GM10248 (cell line): ENCODE measurements at regions not wholly inside any gene's neighbourhood (a gene's known extent, or its start where the extent isn't known, plus 50 kb on each side); places are given as distances from the start of the nearest gene placed in this dataset.

Experiments
- CTCF ChIA-PET: fragments of 300-600 bp; sonication (Branson Sonifier 250); formaldehyde crosslinking; extraction: SDS; loops from one replicate; lab custom pipeline; 2021; ENCODE audit warnings: antibody characterized with exemption; lab: Yijun Ruan, JAX
- POLR2A ChIA-PET: fragments of 350-650 bp; sonication (Branson Sonifier 250); formaldehyde crosslinking; extraction: SDS; loops from one replicate; lab custom pipeline; 2020; ENCODE audit warnings: antibody characterized with exemption; lab: Yijun Ruan, JAX
- DNase-seq: peaks from one replicate; pipeline ENCODE4 v3.0.0; 2012; ENCODE audit errors: extremely low spot score
- TF ChIP-seq, protein P1 (sequence below): IDR thresholded peaks from 2 replicates; pipeline ENCODE4 v1.5.1; 2012; ENCODE audit warnings: mild to moderate bottlenecking, low read depth; ENCODE audit errors: extremely low read depth, missing control alignments, control extremely low read depth

DNA sequence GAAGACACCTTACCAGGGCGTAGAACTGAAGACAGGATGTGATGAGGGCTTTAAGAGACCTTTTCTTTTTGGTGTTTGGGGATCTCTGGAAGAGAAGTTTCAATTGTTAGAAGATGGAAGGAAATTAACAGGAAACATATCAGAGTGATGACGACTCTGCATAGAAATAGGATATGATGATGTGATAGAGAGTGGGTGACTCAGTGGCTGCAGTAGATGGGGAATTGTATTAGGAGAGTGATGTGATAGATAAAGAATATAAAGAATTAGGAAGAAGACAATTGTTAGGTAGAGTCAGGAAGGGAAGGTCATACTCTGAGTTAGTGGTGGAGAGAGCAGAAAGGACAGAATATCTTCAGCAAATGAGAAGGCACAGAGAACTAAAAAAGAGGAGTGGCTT, 593.9 kb downstream of the NYAP2 start:
- no peak for DNase-seq
- ChIA-PET CTCF (interaction anchor here (1.3 kb wide), 1 partner anchor 10 kb away, joined by 5 read pairs; no protein-coding TSS in a partner anchor), POLR2A (no interaction called here)
- TF ChIP-seq, protein P1, sequence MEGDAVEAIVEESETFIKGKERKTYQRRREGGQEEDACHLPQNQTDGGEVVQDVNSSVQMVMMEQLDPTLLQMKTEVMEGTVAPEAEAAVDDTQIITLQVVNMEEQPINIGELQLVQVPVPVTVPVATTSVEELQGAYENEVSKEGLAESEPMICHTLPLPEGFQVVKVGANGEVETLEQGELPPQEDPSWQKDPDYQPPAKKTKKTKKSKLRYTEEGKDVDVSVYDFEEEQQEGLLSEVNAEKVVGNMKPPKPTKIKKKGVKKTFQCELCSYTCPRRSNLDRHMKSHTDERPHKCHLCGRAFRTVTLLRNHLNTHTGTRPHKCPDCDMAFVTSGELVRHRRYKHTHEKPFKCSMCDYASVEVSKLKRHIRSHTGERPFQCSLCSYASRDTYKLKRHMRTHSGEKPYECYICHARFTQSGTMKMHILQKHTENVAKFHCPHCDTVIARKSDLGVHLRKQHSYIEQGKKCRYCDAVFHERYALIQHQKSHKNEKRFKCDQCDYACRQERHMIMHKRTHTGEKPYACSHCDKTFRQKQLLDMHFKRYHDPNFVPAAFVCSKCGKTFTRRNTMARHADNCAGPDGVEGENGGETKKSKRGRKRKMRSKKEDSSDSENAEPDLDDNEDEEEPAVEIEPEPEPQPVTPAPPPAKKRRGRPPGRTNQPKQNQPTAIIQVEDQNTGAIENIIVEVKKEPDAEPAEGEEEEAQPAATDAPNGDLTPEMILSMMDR: no peak

DNA sequence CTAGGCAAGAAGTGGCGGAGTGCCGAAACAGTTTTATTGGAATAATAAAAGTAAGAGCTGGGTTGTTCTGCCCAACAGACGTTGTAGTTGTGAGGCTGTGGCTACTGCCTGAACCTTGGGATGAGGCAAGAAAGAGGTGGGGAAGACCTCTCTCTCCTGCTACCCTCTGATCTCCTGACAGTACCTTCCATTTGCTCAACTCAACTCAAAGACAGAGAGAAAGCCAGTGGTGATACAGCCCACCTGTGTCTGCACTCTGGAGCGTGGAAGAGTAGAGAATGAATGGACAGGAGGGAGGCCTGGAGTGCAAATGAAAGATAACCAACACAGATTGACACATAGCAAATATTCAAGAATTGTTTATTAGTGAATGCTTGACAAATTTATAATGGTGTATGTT, 590.3 kb downstream of the NYAP2 start:
- CTCF ChIA-PET: no interaction called here
- DNase-seq: no peak
- TF ChIP-seq, protein P1: no peak
- POLR2A ChIA-PET: no interaction called here

DNA sequence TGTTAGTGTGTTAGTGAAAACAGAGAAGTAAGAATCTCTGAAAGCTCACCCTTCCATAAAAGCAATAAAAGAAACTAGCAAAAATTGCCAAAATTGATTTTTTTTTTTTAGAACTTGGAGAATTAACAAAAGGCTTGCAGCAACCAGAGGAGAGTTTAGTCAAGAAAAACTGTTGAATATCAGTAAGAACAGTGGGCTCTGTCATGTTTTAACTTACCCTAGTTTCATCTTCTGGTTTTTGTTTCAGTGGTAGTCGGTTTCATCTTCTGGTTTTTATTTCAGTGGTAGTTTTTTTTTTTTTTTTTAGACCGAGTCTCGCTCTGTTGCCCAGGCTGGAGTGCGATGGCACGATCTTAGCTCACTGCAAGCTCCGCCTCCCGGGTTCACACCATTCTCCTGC, 580.9 kb downstream of the NYAP2 start:
- POLR2A ChIA-PET: no interaction called here
- TF ChIP-seq, protein P1: no peak
- CTCF ChIA-PET: interaction anchor here (1.2 kb wide), 1 partner anchor 10 kb away, joined by 3 read pairs; no protein-coding TSS in a partner anchor
- DNase-seq: no peak

DNA sequence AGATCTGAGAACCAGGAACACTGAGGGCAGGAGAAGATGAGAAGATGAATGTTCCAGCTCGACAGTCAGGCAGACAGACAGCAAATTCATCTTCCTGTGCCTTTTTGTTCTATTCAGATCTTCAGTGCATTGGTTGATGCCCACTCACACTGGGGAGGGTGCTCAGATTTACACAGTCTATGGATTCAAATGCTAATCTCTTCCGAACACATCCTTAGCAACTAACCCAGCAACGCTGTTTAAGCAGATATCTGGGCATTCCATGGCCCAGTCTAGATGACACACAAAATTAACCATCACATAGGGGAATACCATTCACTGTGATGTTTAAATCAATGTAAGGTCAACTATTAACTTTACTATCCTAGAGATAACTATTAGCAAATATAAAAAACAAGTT, 571.9 kb downstream of the NYAP2 start:
- POLR2A ChIA-PET: no interaction called here
- TF ChIP-seq, protein P1: no peak
- DNase-seq: no peak

DNA sequence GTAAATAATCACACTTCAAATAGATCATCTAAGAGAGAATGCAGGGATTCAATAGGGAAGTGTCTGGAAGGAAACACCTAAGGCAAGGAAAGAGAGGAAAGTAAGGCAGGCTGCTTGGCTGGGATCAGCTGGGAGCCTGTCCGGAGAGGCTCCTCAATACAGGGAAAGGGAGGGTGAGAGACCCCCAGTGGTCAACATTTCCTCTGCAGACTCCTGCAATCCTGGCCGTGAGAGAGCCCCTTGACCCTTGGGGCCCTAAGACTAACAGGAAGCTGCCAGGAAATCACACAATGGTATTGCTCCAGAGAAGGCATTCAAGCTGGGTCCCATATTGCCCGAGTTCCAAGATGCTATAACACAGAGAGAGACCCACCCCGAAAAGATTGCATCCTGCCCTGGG, 549.4 kb downstream of the NYAP2 start:
- ChIA-PET CTCF (interaction anchor here (1.3 to 1.7 kb wide), 2 partner anchors 12 to 27 kb away, joined by 3 to 5 read pairs; no protein-coding TSS in a partner anchor), POLR2A (no interaction called here)
- DNase-seq: no peak
- TF ChIP-seq, protein P1: no peak

More for the DNA sequence above, 571.9 kb downstream of the NYAP2 start:
- CTCF ChIA-PET: interaction anchor here (1.4 kb wide), 1 partner anchor 8 kb away, joined by 3 read pairs; no protein-coding TSS in a partner anchor

DNA sequence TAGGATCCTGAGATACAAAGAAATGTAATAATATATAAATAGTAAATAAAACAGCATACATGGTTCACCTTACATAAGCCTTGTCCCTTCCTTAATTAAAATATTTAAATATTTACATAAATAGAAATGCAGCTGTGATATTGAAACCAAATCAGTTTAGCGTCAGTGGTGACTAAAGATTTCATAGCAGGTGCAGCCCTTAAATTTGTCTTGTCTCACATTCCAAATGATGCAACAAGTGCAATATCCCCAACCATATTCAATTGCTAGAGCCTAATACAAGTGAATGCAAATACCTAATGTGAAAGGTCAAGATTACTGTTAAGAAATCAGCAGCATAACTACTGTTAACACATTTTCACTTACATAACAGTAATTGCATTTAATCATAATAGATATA, 539.5 kb downstream of the NYAP2 start:
- DNase-seq: no peak
- TF ChIP-seq, protein P1: no peak
- CTCF ChIA-PET: no interaction called here
- POLR2A ChIA-PET: no interaction called here
